B cell (primary cell): ENCODE measurements at regions not wholly inside any gene's neighbourhood (a gene's known extent, or its start where the extent isn't known, plus 50 kb on each side); places are given as distances from the start of the nearest gene placed in this dataset.

ENCODE experiments used
- ATAC-seq: fragments of 200-7000 bp; cut with Tn5 transposase; one replicate; pipeline ENCODE4 v1.10.0; 2021; ENCODE audit warnings: low read depth, mild to moderate bottlenecking, moderate number of reproducible peaks, moderate library complexity
- CTCF ChIA-PET: fragments of 350-600 bp; sonication (Branson Sonifier 250); formaldehyde crosslinking; loops from one replicate; lab custom pipeline; 2021; ENCODE audit warnings: antibody characterized with exemption, inconsistent platforms; lab: Charles Lee
- POLR2A ChIA-PET: fragments of 350-600 bp; sonication (Branson Sonifier 250); formaldehyde crosslinking; loops from one replicate; lab custom pipeline; 2021; ENCODE audit warnings: antibody characterized with exemption; lab: Charles Lee
- DNase-seq: peaks from one replicate; pipeline ENCODE4 v3.0.0; 2013
- H2AFZ ChIP-seq: 2 replicates; pipeline ENCODE4 v1.6.1; 2012; ENCODE audit warnings: mild to moderate bottlenecking, low read depth, low read length; ENCODE audit not compliant: insufficient read depth, poor library complexity, severe bottlenecking
- H3K27ac ChIP-seq, 2 donors: 1 replicate in 1 of 2; 2 replicates in 1 of 2; pipeline ENCODE4 v1.5.1; 2012 to 2013; ENCODE audit warnings: low read length in 2 of 2, mild to moderate bottlenecking in 2 of 2, moderate library complexity in 1 of 2
- H3K27me3 ChIP-seq, 4 experiments: fragments of 200-600 bp in 1 of 4; sonication (generic) in 1 of 4; replicated peaks in 1 of 4; 1 replicate in 2 of 4; 2 replicates in 2 of 4; pipeline versions ENCODE4 v1.6.1 to v1.7.0; 2013 to 2016; ENCODE audit warnings: low read length in 3 of 4, mild to moderate bottlenecking in 2 of 4, mixed read lengths in 1 of 4, moderate library complexity in 1 of 4; ENCODE audit not compliant: insufficient read depth in 4 of 4, control insufficient read depth in 3 of 4; ENCODE audit errors: control extremely low read depth in 1 of 4
- H3K36me3 ChIP-seq, 2 experiments: replicated peaks in 1 of 2; 1 replicate in 1 of 2; 2 replicates in 1 of 2; pipeline versions ENCODE4 v1.6.1 to v1.7.1; 2013; ENCODE audit warnings: low read length in 1 of 2; ENCODE audit not compliant: insufficient read depth in 2 of 2, control insufficient read depth in 1 of 2; ENCODE audit errors: control extremely low read depth in 1 of 2, extremely low read depth in 1 of 2
- H3K4me1 ChIP-seq, 2 donors: fragments of 200-600 bp in 1 of 2; sonication (generic) in 1 of 2; 1 replicate in 1 of 2; 2 replicates in 1 of 2; pipeline versions ENCODE4 v1.5.1 to v1.6.1; 2013 to 2017; ENCODE audit warnings: low read length in 2 of 2; ENCODE audit not compliant: control insufficient read depth in 2 of 2, insufficient read depth in 2 of 2
- H3K4me2 ChIP-seq: replicated peaks from 2 replicates; pipeline ENCODE3; 2012; ENCODE audit warnings: mild to moderate bottlenecking, low read depth, low read length; ENCODE audit not compliant: poor library complexity, severe bottlenecking
- H3K4me3 ChIP-seq, 5 experiments: fragments of 200-600 bp in 1 of 5; sonication (generic) in 1 of 5; 1 replicate in 3 of 5; 2 replicates in 2 of 5; pipeline versions ENCODE4 v1.5.1 to v1.7.0; 2011 to 2016; ENCODE audit warnings: low read length in 4 of 5, mild to moderate bottlenecking in 4 of 5, low read depth in 2 of 5, control low read depth in 1 of 5, moderate library complexity in 1 of 5; ENCODE audit not compliant: insufficient read depth in 1 of 5; ENCODE audit errors: control extremely low read depth in 1 of 5, extremely low read depth in 1 of 5
- H3K79me2 ChIP-seq: fragments of 200-600 bp; sonication (generic); one replicate; pipeline ENCODE4 v1.6.0; 2016; ENCODE audit warnings: low read length; ENCODE audit not compliant: control insufficient read depth, insufficient read depth
- H3K9ac ChIP-seq: fragments of 200-600 bp; sonication (generic); 2 replicates; pipeline ENCODE4 v1.6.1; 2017; ENCODE audit warnings: mild to moderate bottlenecking, low read length, moderate library complexity
- H3K9me3 ChIP-seq, 3 donors: one replicate each; pipeline versions ENCODE4 v1.6.1 to v1.7.1; 2013; ENCODE audit warnings: low read length in 2 of 3; ENCODE audit not compliant: control insufficient read depth in 2 of 3, insufficient read depth in 1 of 3; ENCODE audit errors: control extremely low read depth in 1 of 3
- H4K20me1 ChIP-seq: 2 replicates; pipeline ENCODE4 v1.6.0; 2012; ENCODE audit warnings: mild to moderate bottlenecking, low read length; ENCODE audit not compliant: insufficient read depth, control insufficient read depth, poor library complexity, severe bottlenecking
- H3K27ac Mint-ChIP-seq: one replicate; pipeline ENCODE4 v1.8.0; 2021; ENCODE audit warnings: mixed read lengths
- H3K27me3 Mint-ChIP-seq: one replicate; pipeline ENCODE4 v1.8.0; 2021; ENCODE audit warnings: mixed read lengths
- H3K4me1 Mint-ChIP-seq: one replicate; pipeline ENCODE4 v1.8.0; 2021; ENCODE audit warnings: mixed read lengths
- H3K4me3 Mint-ChIP-seq: one replicate; pipeline ENCODE4 v1.8.0; 2021; ENCODE audit warnings: mixed read lengths
- H3K9me3 Mint-ChIP-seq: one replicate; pipeline ENCODE4 v1.8.0; 2022; ENCODE audit warnings: mixed read lengths; ENCODE audit not compliant: insufficient read depth
- EZH2 ChIP-seq: IDR thresholded peaks from 2 replicates; pipeline ENCODE4 v1.6.1; 2012; ENCODE audit warnings: borderline replicate concordance, low read depth, mild to moderate bottlenecking, moderate library complexity, low read length; ENCODE audit not compliant: insufficient read depth, poor library complexity, severe bottlenecking
- whole genome bisulfite sequencing: methylation state at CpG from one replicate; pipeline ENCODE4 v1.1.5; 2013; ENCODE audit warnings: missing lambda C conversion rate; ENCODE audit not compliant: insufficient coverage; 5-methylcytosine and 5-hydroxymethylcytosine counted together
- intact Hi-C: fragments of 100-400 bp; cut with micrococcal nuclease; formaldehyde crosslinking; loops from one replicate; pipeline ENCODE4 v1.10.0; 2022
- TF ChIP-seq, protein P1 (sequence below): fragments of 200-600 bp; IDR thresholded peaks from one replicate; pipeline ENCODE4 v1.8.0; 2022; ENCODE audit warnings: antibody characterized with exemption, mild to moderate bottlenecking

- Mint-ChIP-seq H3K27me3 (peaks cover 14% of the 10 kb centered on the region), H3K27ac (peak overlapping the region; percentile 86), H3K9me3 (no peaks in the 10 kb centered on the region), H3K4me3 (no peak overlapping the region), H3K4me1 (peaks cover 4% of the 10 kb centered on the region)
- no peak overlapping the region for H3K9ac ChIP-seq
- no peaks in the 10 kb centered on the region for H3K27me3 ChIP-seq
- no peaks in the 10 kb centered on the region for H3K79me2 ChIP-seq
- no peaks in the 10 kb centered on the region for H4K20me1 ChIP-seq
- no peaks in the 10 kb centered on the region for H3K36me3 ChIP-seq
- intact Hi-C loops = no loop called here
- CTCF ChIA-PET = no interaction called here
- H3K4me2 ChIP-seq = no peak overlapping the region
- POLR2A ChIA-PET = no interaction called here
- no peak for TF ChIP-seq EZH2
- TF ChIP-seq, protein P1, sequence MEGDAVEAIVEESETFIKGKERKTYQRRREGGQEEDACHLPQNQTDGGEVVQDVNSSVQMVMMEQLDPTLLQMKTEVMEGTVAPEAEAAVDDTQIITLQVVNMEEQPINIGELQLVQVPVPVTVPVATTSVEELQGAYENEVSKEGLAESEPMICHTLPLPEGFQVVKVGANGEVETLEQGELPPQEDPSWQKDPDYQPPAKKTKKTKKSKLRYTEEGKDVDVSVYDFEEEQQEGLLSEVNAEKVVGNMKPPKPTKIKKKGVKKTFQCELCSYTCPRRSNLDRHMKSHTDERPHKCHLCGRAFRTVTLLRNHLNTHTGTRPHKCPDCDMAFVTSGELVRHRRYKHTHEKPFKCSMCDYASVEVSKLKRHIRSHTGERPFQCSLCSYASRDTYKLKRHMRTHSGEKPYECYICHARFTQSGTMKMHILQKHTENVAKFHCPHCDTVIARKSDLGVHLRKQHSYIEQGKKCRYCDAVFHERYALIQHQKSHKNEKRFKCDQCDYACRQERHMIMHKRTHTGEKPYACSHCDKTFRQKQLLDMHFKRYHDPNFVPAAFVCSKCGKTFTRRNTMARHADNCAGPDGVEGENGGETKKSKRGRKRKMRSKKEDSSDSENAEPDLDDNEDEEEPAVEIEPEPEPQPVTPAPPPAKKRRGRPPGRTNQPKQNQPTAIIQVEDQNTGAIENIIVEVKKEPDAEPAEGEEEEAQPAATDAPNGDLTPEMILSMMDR = no peak
- H3K27ac ChIP-seq = peak overlapping the region in 1 of 2 donors; percentile 52
- ATAC-seq (no peak), DNase-seq (no peak)
- no peak overlapping the region for H2AFZ ChIP-seq
- WGBS = 84% methylated on average over 16 of the region's 20 CpGs
- H3K4me3 ChIP-seq = no peak overlapping the region
- H3K9me3 ChIP-seq = peaks cover 0 to 43% (median 12%) of the 10 kb centered on the region in 3 donors
- peaks cover 0 to 21% of the 10 kb centered on the region in 2 donors for H3K4me1 ChIP-seq
Measured at GRCh38 chr12:131628023-131628740, 82.7 kb upstream of the SFSWAP start.

DNA sequence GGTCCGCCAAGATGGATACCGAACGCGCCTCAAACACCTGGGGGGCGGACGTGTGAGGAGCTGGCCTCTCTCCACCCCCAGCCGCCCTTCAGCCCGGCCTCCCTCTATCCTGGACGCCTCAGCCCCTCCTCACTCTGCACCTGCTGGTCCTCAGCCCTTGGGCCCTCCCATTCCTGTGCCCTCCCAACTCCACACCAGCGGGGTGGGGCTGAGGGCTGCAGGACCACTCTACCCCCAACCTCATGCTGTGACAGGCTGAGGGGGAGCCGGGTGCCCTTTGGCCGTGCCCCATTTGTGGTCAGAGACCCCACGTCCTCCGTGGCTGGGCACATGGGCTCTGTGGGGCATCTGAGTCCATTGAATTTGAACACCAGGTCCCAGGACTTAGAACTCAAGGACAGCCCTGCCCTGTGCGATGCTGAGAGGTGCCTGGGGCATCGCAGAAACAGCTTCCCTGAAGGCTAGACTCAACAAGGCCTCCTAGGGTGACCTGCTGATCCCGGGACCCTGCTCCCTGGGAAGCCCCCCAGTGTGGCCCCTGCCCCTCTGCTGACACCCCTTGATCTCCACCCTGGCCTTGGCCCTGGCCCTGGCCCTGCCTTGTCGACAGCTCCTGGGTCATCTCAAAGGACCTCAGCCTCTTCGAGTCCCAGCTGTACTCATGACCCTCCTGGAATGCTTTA is 82.0 kb upstream of the SFSWAP start:
- H3K4me1 ChIP-seq = peaks cover 0 to 21% of the 10 kb centered on the region in 2 donors

More for the DNA sequence above, 82.0 kb upstream of the SFSWAP start:
- Mint-ChIP-seq H3K4me1 (peaks cover 4% of the 10 kb centered on the region), H3K4me3 (no peak overlapping the region), H3K27ac (peak overlapping the region; percentile 61), H3K9me3 (no peaks in the 10 kb centered on the region), H3K27me3 (peaks cover 14% of the 10 kb centered on the region)
- CTCF ChIA-PET = no interaction called here
- no peak for DNase-seq
- no peaks in the 10 kb centered on the region for H4K20me1 ChIP-seq
- intact Hi-C loops = no loop called here
- H3K36me3 ChIP-seq = no peaks in the 10 kb centered on the region
- H3K27me3 ChIP-seq = no peaks in the 10 kb centered on the region
- no peak overlapping the region for H3K9ac ChIP-seq
- TF ChIP-seq, protein P1 = no peak
- no peak for TF ChIP-seq EZH2
- no peaks in the 10 kb centered on the region for H3K79me2 ChIP-seq
- peaks cover 0 to 42% (median 12%) of the 10 kb centered on the region in 3 donors for H3K9me3 ChIP-seq
- WGBS = 83% methylated on average over 18 of the region's 19 CpGs
- H2AFZ ChIP-seq = no peak overlapping the region
- ATAC-seq = no peak
- no peak overlapping the region for H3K27ac ChIP-seq
- POLR2A ChIA-PET = no interaction called here
- H3K4me2 ChIP-seq = no peak overlapping the region
- H3K4me3 ChIP-seq = no peak overlapping the region
